ENCODE measurements at regions not wholly inside any gene's neighbourhood (a gene's known extent, or its start where the extent isn't known, plus 50 kb on each side); places are given as distances from the start of the nearest gene placed in this dataset.
"Not testable (repeated sequence)": the region's sequence is repeated elsewhere in the genome, so short reads cannot be mapped to it uniquely, and the experiment has no call there.

DNA sequence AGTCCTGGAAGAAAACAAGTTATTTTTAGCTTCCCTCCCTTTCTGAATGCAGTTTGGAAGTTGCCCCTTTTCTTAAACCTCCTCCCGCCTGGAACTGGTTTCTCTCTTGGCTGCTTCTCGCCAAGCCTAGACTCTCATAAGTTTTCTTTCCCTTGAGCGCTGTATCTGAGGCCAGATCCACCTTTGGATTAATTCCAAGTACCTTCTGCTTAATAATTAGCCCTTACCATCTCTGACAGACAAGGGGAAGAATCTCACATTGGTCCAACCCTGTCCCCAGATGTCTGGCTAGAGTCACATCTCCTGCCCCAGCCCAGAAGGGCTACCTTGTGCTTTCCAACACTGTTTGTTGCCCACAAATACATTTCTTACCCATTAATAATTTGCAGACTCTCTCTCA lies 161.8 kb upstream of the RGS6 start (continued):
- TF ChIP-seq, protein P1, sequence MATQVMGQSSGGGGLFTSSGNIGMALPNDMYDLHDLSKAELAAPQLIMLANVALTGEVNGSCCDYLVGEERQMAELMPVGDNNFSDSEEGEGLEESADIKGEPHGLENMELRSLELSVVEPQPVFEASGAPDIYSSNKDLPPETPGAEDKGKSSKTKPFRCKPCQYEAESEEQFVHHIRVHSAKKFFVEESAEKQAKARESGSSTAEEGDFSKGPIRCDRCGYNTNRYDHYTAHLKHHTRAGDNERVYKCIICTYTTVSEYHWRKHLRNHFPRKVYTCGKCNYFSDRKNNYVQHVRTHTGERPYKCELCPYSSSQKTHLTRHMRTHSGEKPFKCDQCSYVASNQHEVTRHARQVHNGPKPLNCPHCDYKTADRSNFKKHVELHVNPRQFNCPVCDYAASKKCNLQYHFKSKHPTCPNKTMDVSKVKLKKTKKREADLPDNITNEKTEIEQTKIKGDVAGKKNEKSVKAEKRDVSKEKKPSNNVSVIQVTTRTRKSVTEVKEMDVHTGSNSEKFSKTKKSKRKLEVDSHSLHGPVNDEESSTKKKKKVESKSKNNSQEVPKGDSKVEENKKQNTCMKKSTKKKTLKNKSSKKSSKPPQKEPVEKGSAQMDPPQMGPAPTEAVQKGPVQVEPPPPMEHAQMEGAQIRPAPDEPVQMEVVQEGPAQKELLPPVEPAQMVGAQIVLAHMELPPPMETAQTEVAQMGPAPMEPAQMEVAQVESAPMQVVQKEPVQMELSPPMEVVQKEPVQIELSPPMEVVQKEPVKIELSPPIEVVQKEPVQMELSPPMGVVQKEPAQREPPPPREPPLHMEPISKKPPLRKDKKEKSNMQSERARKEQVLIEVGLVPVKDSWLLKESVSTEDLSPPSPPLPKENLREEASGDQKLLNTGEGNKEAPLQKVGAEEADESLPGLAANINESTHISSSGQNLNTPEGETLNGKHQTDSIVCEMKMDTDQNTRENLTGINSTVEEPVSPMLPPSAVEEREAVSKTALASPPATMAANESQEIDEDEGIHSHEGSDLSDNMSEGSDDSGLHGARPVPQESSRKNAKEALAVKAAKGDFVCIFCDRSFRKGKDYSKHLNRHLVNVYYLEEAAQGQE (IDR thresholded peaks at IDR 0.05; ENCODE audit: unreplicated experiment) = no peak

DNA sequence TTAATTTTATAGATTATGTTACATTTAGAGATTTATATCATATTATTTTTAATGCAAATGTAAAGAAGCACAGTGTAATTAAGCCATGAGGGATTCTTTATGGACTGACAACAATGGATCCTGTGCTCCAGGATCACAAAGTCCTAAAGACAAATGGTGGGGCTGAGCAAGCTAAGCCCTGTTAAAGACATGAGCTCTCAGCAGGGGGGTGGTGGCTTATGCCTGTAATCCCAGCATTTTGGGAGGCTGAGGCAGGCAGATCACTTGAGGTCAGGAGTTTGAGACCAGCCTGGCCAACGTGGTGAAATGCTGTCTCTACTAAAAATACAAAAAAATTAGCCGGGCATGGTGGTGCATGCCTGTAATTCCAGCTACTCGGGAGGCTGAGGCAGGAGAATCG lies 160.8 kb upstream of the RGS6 start:
- not testable (repeated sequence) for H2AFZ ChIP-seq; H3K79me2 ChIP-seq (replicated peaks; ENCODE audit: insufficient read depth); H3K27ac Mint-ChIP-seq; H3K9me2 ChIP-seq (ENCODE audit: insufficient read depth); H3K4me3 Mint-ChIP-seq; H4K20me1 ChIP-seq (replicated peaks; ENCODE audit: insufficient read depth); H3K36me3 ChIP-seq (ENCODE audit: insufficient read depth); H3K4me1 ChIP-seq (ENCODE audit: insufficient read depth); H3K27me3 Mint-ChIP-seq (ENCODE audit: insufficient read depth, low read depth, poor library complexity); H3K27me3 ChIP-seq (ENCODE audit: insufficient read depth); DNase-seq (ENCODE audit: low spot score); H3K27ac ChIP-seq (ENCODE audit: low read depth); H3K4me3 ChIP-seq; H3F3A ChIP-seq (replicated peaks; ENCODE audit: low read depth); ATAC-seq; H3K4me2 ChIP-seq
- Mint-ChIP-seq H3K36me3 (ENCODE audit: low read depth) (peaks cover 39% of the 10 kb centered on the region), H3K9me3 (peaks cover 41% of the 10 kb centered on the region), H3K4me1 (peaks cover 13% of the 10 kb centered on the region)

DNA sequence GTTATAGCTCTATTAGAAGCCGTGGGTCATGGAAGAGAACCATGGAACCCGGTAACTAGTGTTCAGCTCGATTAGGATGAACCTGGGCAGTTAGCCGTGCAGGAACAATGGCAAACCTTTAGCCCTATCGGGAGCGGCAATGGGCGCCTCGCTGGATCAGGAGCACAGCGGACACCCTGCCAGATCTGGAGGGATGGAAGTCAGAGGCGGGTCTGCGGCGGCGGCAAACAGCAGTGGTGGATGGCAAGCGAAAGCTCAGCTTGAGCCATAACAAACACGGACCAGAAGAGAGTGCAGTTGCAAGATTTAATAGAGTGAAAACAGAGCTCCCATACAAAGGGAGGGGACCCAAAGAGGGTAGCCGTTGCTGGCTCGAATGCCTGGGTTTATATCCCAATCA lies 160.2 kb upstream of the RGS6 start:
- peaks cover 41% of the 10 kb centered on the region for H3K9me3 Mint-ChIP-seq
- H2AFZ ChIP-seq = 0 out of 2 replicates have a peak overlapping the region, but pooled peaks have one; percentile 86
- peaks cover 11% of the 10 kb centered on the region for H3K9me2 ChIP-seq (ENCODE audit: insufficient read depth)
- H3K27ac Mint-ChIP-seq; H3K27ac ChIP-seq (ENCODE audit: low read depth); H3K36me3 ChIP-seq (ENCODE audit: insufficient read depth); H3K4me3 Mint-ChIP-seq; DNase-seq (ENCODE audit: low spot score); H3K27me3 ChIP-seq (ENCODE audit: insufficient read depth); H3F3A ChIP-seq (replicated peaks; ENCODE audit: low read depth); H3K79me2 ChIP-seq (replicated peaks; ENCODE audit: insufficient read depth); H4K20me1 ChIP-seq (replicated peaks; ENCODE audit: insufficient read depth); H3K4me1 ChIP-seq (ENCODE audit: insufficient read depth); H3K4me3 ChIP-seq; H3K27me3 Mint-ChIP-seq (ENCODE audit: insufficient read depth, low read depth, poor library complexity); ATAC-seq; H3K4me2 ChIP-seq: not testable (repeated sequence)
- H3K36me3 Mint-ChIP-seq (ENCODE audit: low read depth) = peaks cover 39% of the 10 kb centered on the region
- peaks cover 17% of the 10 kb centered on the region for H3K4me1 Mint-ChIP-seq

DNA sequence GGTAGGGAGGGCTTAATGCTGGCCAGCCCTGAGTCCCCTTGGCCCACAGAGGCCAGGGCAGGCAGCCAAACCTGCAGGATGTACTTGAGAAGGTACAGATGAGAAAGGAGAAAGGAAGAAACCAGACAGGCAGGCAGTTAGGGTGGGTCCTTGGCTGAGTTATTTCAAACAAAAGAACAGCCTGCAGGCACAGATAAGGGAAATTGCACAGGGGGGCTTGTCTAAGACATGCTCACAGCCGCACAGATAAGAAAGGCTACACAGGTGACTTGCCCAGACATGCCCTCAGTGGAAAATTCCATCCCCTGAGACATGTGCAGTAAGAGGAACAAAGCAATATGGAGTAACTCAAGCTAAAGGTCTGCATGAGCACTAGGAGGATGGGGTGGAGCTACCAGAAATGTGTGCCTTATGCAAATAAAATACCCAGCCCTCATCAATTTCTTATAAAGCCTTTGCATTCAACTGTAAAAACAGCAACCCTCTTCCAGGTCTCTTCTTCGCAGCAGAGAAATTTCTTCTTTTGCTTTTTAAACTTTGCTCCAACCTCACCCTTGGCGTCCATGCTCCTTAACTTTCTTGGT lies 158.2 kb upstream of the RGS6 start:
- Histone ChIP-seq H3F3A (replicated peaks; ENCODE audit: low read depth) (0 out of 2 replicates have a peak, but pooled peaks cover 4% of the 10 kb centered on the region), H2AFZ (peak overlapping the region; percentile 72; the same call in 1 of the 2 replicates), H3K27me3 (ENCODE audit: insufficient read depth) (no peaks in the 10 kb centered on the region), H3K36me3 (ENCODE audit: insufficient read depth) (no peaks in the 10 kb centered on the region; the same call in 1 of the 2 replicates), H3K4me3 (no peak overlapping the region), H3K4me2 (no peak overlapping the region), H3K79me2 (replicated peaks; ENCODE audit: insufficient read depth) (no peaks in the 10 kb centered on the region), H3K9me2 (ENCODE audit: insufficient read depth) (peaks cover 11% of the 10 kb centered on the region), H4K20me1 (replicated peaks; ENCODE audit: insufficient read depth) (no peaks in the 10 kb centered on the region), H3K4me1 (ENCODE audit: insufficient read depth) (peaks cover 15% of the 10 kb centered on the region), H3K27ac (ENCODE audit: low read depth) (no peak overlapping the region)
- peaks cover 41% of the 10 kb centered on the region for H3K9me3 Mint-ChIP-seq
- H3K36me3 Mint-ChIP-seq (ENCODE audit: low read depth) = peaks cover 39% of the 10 kb centered on the region
- peaks cover 23% of the 10 kb centered on the region for H3K4me1 Mint-ChIP-seq
- no peak for DNase-seq (ENCODE audit: low spot score)
- H3K4me3 Mint-ChIP-seq = no peak overlapping the region
- no peak overlapping the region; the same call in 1 of the 2 replicates for H3K27ac Mint-ChIP-seq
- peaks cover 7% of the 10 kb centered on the region for H3K27me3 Mint-ChIP-seq (ENCODE audit: insufficient read depth, low read depth, poor library complexity)
- ATAC-seq = no peak
- no peak for TF ChIP-seq STAT1 (IDR thresholded peaks at IDR 0.05; ENCODE audit: unreplicated experiment)
- TF ChIP-seq, protein P2, sequence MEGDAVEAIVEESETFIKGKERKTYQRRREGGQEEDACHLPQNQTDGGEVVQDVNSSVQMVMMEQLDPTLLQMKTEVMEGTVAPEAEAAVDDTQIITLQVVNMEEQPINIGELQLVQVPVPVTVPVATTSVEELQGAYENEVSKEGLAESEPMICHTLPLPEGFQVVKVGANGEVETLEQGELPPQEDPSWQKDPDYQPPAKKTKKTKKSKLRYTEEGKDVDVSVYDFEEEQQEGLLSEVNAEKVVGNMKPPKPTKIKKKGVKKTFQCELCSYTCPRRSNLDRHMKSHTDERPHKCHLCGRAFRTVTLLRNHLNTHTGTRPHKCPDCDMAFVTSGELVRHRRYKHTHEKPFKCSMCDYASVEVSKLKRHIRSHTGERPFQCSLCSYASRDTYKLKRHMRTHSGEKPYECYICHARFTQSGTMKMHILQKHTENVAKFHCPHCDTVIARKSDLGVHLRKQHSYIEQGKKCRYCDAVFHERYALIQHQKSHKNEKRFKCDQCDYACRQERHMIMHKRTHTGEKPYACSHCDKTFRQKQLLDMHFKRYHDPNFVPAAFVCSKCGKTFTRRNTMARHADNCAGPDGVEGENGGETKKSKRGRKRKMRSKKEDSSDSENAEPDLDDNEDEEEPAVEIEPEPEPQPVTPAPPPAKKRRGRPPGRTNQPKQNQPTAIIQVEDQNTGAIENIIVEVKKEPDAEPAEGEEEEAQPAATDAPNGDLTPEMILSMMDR (conservative IDR thresholded peaks at IDR 0.05; ENCODE audit: low read depth in 2 of 2) = no peak

Data from GM23338 (cell line).